ENCODE measurements at regions not wholly inside any gene's neighbourhood (a gene's known extent, or its start where the extent isn't known, plus 50 kb on each side); places are given as distances from the start of the nearest gene placed in this dataset.

DNA sequence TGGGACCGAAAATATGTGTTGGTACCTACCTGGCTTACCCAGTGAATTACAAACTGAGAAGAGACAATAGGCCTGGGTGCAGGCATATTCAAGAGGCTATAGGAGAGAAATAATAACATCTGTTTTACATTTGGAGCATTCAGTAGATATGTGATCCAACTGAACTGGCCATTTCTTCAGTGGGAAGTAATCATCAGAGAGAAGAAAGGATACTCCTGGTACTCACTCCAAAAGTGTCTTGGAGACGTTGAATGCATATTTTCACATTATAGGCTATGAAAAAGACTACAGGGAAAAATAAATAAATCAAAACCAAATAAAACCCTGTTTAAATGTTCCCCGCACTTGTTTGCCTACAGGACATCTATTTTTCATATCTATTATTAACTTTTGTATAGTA, 1680.3 kb downstream of the REEP3 start:
- ChIA-PET POLR2A (ENCODE audit: low non-redundant PET) (no interaction called here), CTCF (no interaction called here)
- no peak for DNase-seq (ENCODE audit: low spot score)
- TF ChIP-seq, protein P1, sequence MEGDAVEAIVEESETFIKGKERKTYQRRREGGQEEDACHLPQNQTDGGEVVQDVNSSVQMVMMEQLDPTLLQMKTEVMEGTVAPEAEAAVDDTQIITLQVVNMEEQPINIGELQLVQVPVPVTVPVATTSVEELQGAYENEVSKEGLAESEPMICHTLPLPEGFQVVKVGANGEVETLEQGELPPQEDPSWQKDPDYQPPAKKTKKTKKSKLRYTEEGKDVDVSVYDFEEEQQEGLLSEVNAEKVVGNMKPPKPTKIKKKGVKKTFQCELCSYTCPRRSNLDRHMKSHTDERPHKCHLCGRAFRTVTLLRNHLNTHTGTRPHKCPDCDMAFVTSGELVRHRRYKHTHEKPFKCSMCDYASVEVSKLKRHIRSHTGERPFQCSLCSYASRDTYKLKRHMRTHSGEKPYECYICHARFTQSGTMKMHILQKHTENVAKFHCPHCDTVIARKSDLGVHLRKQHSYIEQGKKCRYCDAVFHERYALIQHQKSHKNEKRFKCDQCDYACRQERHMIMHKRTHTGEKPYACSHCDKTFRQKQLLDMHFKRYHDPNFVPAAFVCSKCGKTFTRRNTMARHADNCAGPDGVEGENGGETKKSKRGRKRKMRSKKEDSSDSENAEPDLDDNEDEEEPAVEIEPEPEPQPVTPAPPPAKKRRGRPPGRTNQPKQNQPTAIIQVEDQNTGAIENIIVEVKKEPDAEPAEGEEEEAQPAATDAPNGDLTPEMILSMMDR (conservative IDR thresholded peaks at IDR 0.05; ENCODE audit: low read depth) = no peak
- no peak overlapping the region for H3K27ac ChIP-seq

DNA sequence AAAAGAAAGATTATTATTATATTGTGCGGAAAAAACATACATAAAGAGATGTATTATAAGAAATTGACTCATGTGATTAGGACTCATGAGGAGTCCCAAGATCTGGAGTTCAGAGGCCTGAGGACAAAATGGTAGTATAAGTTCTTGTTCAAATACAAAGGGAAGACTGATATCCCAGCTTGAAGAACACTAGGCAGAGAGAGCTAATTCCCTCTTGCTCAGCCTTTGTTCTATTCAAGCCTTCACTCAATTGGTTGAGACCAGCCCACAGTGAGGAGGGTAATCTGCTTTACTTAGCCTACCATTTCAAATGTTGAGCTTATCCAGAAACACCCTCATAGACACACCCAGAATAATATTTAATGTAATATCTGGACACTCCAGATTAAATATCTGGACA, 1683.8 kb downstream of the REEP3 start:
- TF ChIP-seq, protein P1 (conservative IDR thresholded peaks at IDR 0.05; ENCODE audit: low read depth) = no peak
- no peak overlapping the region for H3K27ac ChIP-seq
- ChIA-PET POLR2A (ENCODE audit: low non-redundant PET) (no interaction called here), CTCF (no interaction called here)
- no peak for DNase-seq (ENCODE audit: low spot score)

DNA sequence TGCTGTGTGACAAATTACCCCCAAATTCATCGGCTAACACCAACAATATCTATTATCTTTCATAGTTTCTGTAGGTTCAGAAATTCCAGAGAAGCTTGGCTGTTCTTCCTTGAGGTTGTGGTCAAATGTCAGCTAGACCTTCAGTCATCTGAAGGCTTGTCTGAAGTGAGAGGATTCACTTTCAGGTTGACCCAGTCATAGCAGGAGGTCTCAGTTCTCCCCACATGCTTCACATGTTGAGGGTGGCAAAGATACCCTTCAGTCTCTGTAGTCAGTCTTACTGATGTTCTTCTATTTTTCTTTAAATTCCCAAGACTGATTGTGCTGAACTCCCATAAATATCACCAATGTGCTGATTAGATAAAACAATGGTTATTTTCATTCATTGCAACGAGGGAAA, 1692.0 kb downstream of the REEP3 start:
- POLR2A ChIA-PET (ENCODE audit: low non-redundant PET) = no interaction called here
- TF ChIP-seq, protein P1 (conservative IDR thresholded peaks at IDR 0.05; ENCODE audit: low read depth) = no peak
- CTCF ChIA-PET = no interaction called here
- no peak overlapping the region for H3K27ac ChIP-seq
- no peak for DNase-seq (ENCODE audit: low spot score)

DNA sequence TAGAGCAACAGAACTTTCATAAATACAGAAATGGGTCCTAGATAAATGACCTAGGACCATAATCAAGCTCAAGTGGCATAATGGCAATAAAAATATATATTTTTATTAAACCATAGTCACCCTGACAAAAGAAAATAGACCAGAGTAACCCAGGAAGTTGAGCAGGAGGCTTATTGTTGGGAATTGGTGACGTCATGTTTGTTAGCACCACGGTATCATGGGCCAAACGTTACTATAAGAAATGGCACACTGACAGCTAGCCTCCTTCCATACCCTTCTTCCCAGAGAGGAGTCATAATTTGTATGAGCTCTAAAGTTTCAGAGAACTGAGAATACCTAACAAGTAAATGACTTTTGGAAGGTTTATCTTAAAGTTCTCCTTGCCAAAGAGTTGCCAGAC, 1698.2 kb downstream of the REEP3 start:
- ChIA-PET POLR2A (ENCODE audit: low non-redundant PET) (no interaction called here), CTCF (interaction anchor here (0.6 kb wide), 1 partner anchor 1064 kb away, joined by 4 read pairs; no protein-coding TSS in a partner anchor)
- no peak overlapping the region for H3K27ac ChIP-seq
- no peak for DNase-seq (ENCODE audit: low spot score)
- TF ChIP-seq, protein P1 (conservative IDR thresholded peaks at IDR 0.05; ENCODE audit: low read depth) = no peak

DNA sequence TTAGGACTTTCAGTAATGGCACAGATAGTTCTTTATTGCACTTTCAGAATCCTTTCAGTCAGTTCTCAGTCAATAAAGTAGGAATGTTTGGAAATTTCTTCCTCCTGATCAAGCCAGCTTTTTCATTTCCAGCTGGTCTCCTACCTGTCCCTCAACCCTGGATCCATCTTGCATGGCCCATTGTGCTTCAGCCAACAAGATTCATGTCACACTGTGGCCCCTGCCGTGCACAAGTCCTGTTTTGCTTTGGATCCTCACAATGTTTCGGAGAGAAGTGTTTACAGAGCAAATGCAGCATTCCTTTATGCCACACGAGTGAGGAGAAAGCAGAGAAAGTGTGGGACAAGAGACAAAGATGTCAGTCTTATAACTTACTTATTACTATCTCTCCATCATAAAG, 1694.7 kb upstream of the LRRTM3 start:
- TF ChIP-seq, protein P1 (conservative IDR thresholded peaks at IDR 0.05; ENCODE audit: low read depth) = no peak
- CTCF ChIA-PET = interaction anchor here (0.7 kb wide), 1 partner anchor 95 kb away, joined by 5 read pairs; no protein-coding TSS in a partner anchor
- no peak for DNase-seq (ENCODE audit: low spot score)
- POLR2A ChIA-PET (ENCODE audit: low non-redundant PET) = no interaction called here
- H3K27ac ChIP-seq = no peak overlapping the region

DNA sequence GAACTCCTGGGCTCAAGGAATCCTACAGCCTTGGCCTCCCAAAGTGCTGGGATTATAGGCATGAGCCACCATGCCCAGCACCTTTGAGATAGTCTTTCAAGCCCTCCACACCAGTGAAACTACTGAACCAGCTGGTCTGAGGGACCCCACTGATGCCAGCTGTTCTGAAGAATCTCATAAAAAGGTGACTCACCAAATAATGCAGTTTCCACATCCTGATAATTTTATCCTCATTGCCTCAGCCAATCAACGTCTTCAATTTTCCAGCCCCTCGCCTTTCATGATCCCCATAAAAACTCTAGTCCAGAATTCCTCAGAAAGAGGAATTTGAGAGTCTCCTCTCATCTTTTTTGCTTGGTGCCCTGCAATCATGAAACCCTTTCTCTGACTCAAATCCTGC, 1691.6 kb upstream of the LRRTM3 start:
- no peak for DNase-seq (ENCODE audit: low spot score)
- POLR2A ChIA-PET (ENCODE audit: low non-redundant PET) = no interaction called here
- TF ChIP-seq, protein P1 (conservative IDR thresholded peaks at IDR 0.05; ENCODE audit: low read depth) = no peak
- CTCF ChIA-PET = no interaction called here
- no peak overlapping the region for H3K27ac ChIP-seq

DNA sequence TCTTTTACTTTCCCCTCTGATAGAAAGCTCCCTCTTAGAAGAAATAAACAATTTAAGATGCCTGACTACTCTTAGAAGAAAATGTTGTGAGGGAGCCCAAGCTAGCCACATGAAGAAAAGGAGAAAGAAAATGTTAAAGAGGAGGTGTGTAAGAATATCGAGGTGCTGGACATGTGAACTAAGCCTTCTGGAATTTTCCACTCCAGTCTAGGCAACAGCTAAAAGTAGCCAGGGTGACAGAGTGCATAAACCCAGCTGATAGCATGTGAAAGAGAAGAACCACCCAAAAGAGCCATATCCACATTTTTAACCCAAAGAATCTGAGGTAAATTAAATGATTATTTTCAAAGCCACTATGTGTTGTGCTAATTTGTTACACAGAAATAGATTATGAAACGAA, 1690.6 kb upstream of the LRRTM3 start:
- CTCF ChIA-PET = interaction anchor here (0.7 kb wide), 1 partner anchor 1615 kb away, joined by 3 read pairs; no protein-coding TSS in a partner anchor

More for the DNA sequence above, 1690.6 kb upstream of the LRRTM3 start:
- H3K27ac ChIP-seq = no peak overlapping the region
- no peak for DNase-seq (ENCODE audit: low spot score)
- TF ChIP-seq, protein P1 (conservative IDR thresholded peaks at IDR 0.05; ENCODE audit: low read depth) = no peak
- POLR2A ChIA-PET (ENCODE audit: low non-redundant PET) = no interaction called here

All from RWPE1 (cell line).